Upper lobe of left lung (tissue), 6 donors: ENCODE measurements at regions not wholly inside any gene's neighbourhood (a gene's known extent, or its start where the extent isn't known, plus 50 kb on each side); places are given as distances from the start of the nearest gene placed in this dataset.
A peak's percentile ranks its signal among the peaks of the same experiment; 100 is the strongest.

Experiments used
- ATAC-seq, 2 donors: fragments of 200-7000 bp; cut with Tn5 transposase; one replicate each; pipeline ENCODE4 v1.9.1; 2022; ENCODE audit warnings: mild to moderate bottlenecking in 2 of 2, moderate library complexity in 2 of 2; ENCODE audit not compliant: low FRiP score in 2 of 2
- DNase-seq, 2 donors: peaks; one replicate each; pipeline ENCODE4 v3.0.0-alpha.2; 2019 to 2020
- H3K27ac ChIP-seq, 4 donors: fragments of 200-600 bp; sonication (generic); one replicate each; pipeline ENCODE4 v1.5.1; 2016 to 2019
- H3K27me3 ChIP-seq, 4 donors: fragments of 200-600 bp; sonication (generic); one replicate each; pipeline ENCODE4 v1.5.1; 2017 to 2019
- H3K36me3 ChIP-seq, 4 donors: fragments of 200-600 bp; sonication (generic); one replicate each; pipeline ENCODE4 v1.5.1; 2016 to 2019
- H3K4me1 ChIP-seq, 4 donors: fragments of 200-600 bp; sonication (generic); one replicate each; pipeline ENCODE4 v1.5.1; 2018 to 2019
- H3K4me3 ChIP-seq, 4 donors: fragments of 200-600 bp; sonication (generic); one replicate each; pipeline ENCODE4 v1.5.1; 2017 to 2019; ENCODE audit warnings: mild to moderate bottlenecking in 2 of 4, moderate library complexity in 1 of 4
- H3K9me3 ChIP-seq, 4 donors: fragments of 200-600 bp; sonication (generic); one replicate each; pipeline ENCODE4 v1.5.1; 2018 to 2019
- CTCF ChIP-seq, 6 experiments: fragments of 450-650 bp in 4 of 6; fragments of 200-600 bp in 2 of 6; sonication (generic) in 2 of 6; IDR thresholded peaks; one replicate each; pipeline ENCODE4 v1.5.1; 2016 to 2019; ENCODE audit warnings: antibody characterized with exemption in 6 of 6
- EP300 ChIP-seq, 4 donors: sonication (generic); formaldehyde crosslinking; IDR thresholded peaks; one replicate each; pipeline ENCODE4 v1.5.1; 2017; ENCODE audit warnings: antibody characterized with exemption in 4 of 4, control low read depth in 2 of 4
- POLR2A ChIP-seq, 4 donors: fragments of 450-650 bp; IDR thresholded peaks; one replicate each; pipeline ENCODE4 v1.5.1; 2016 to 2017; ENCODE audit warnings: antibody characterized with exemption in 4 of 4, mild to moderate bottlenecking in 2 of 4
- POLR2AphosphoS5 ChIP-seq, 2 donors: sonication (generic); formaldehyde crosslinking; IDR thresholded peaks; one replicate each; pipeline ENCODE4 v1.5.1; 2017; ENCODE audit warnings: antibody characterized with exemption in 2 of 2
- WGBS, 2 donors: methylation state at CpG; one replicate each; pipeline ENCODE4 v1.1.5; 2017 to 2018; 5-methylcytosine and 5-hydroxymethylcytosine counted together
- donor health status: DM: no; HTN: no; CAD: no; lungs with moderate emphysema.
- donor health status: DM: no; HTN: yes; CAD: no; lungs with severe emphysema.

DNA sequence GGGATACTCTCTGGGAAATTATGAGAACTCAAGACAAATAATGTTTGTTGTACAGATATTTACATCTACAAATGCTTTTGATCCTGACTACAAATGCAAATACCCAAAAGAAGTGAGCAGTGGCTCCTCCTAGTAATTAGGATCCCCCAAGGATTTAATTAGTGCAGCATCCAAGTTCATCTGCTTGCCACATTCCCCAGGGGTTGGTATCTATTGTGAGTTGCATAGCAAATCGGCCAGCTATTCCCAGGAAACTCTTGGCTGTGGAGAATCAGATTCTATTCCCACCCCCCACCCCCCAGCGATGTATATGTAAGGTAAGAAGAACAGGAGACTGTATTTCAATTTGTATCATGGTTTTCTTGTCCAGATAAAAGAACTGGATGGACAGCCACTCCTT, 725.1 kb upstream of the CDH7 start:
- Histone ChIP-seq H3K4me3 (no peak overlapping the region), H3K4me1 (no peaks in the 10 kb centered on the region), H3K27me3 (no peaks in the 10 kb centered on the region), H3K27ac (no peak overlapping the region), H3K9me3 (peaks cover 0 to 5% (median 0%) of the 10 kb centered on the region in 4 donors), H3K36me3 (no peaks in the 10 kb centered on the region)
- ATAC-seq (no peak), DNase-seq (no peak)
- TF ChIP-seq POLR2A (IDR thresholded peaks at IDR 0.05) = no peak
- TF ChIP-seq EP300 (IDR thresholded peaks at IDR 0.05) = no peak
- no peak for TF ChIP-seq POLR2AphosphoS5 (IDR thresholded peaks at IDR 0.05)
- TF ChIP-seq CTCF (IDR thresholded peaks at IDR 0.05) = no peak
- WGBS, 2 donors = 17 to 70% methylated on average over 1 to 2 of the region's 2 CpGs

- ATAC-seq = no peak
- H3K27me3 ChIP-seq = no peaks in the 10 kb centered on the region
Observed at GRCh38 chr18:65021021-65021420, 729.8 kb upstream of the CDH7 start.

GRCh38 chr18:65018184-65018583, 732.6 kb upstream of the CDH7 start:
- ATAC-seq (no peak), DNase-seq (no peak)
- no peaks in the 10 kb centered on the region for H3K4me1 ChIP-seq
- no peak overlapping the region for H3K4me3 ChIP-seq
- no peaks in the 10 kb centered on the region for H3K36me3 ChIP-seq
- H3K27me3 ChIP-seq = no peaks in the 10 kb centered on the region
- H3K9me3 ChIP-seq = no peaks in the 10 kb centered on the region
- no peak for TF ChIP-seq POLR2AphosphoS5 (IDR thresholded peaks at IDR 0.05)
- TF ChIP-seq CTCF (IDR thresholded peaks at IDR 0.05) = no peak
- TF ChIP-seq EP300 (IDR thresholded peaks at IDR 0.05) = no peak
- no peak for TF ChIP-seq POLR2A (IDR thresholded peaks at IDR 0.05)
- 86 to 92% methylated on average over 1 of the region's 1 CpG for WGBS, 2 donors
- no peak overlapping the region for H3K27ac ChIP-seq

More at GRCh38 chr18:65021021-65021420, 729.8 kb upstream of the CDH7 start:
- WGBS, 2 donors = 70 to 75% methylated on average over 2 of the region's 2 CpGs
- no peaks in the 10 kb centered on the region for H3K36me3 ChIP-seq
- TF ChIP-seq EP300 (IDR thresholded peaks at IDR 0.05) = no peak
- TF ChIP-seq CTCF (IDR thresholded peaks at IDR 0.05) = no peak
- no peak for TF ChIP-seq POLR2AphosphoS5 (IDR thresholded peaks at IDR 0.05)
- TF ChIP-seq POLR2A (IDR thresholded peaks at IDR 0.05) = no peak
- no peaks in the 10 kb centered on the region for H3K4me1 ChIP-seq
- no peak overlapping the region for H3K27ac ChIP-seq
- H3K9me3 ChIP-seq = peaks cover 0 to 5% (median 0%) of the 10 kb centered on the region in 4 donors
- DNase-seq = no peak
- no peak overlapping the region for H3K4me3 ChIP-seq

GRCh38 chr18:65017372-65017760, 733.4 kb upstream of the CDH7 start:
- Histone ChIP-seq H3K27me3 (no peaks in the 10 kb centered on the region), H3K27ac (no peak overlapping the region), H3K4me1 (no peaks in the 10 kb centered on the region), H3K36me3 (no peaks in the 10 kb centered on the region), H3K9me3 (no peaks in the 10 kb centered on the region), H3K4me3 (no peak overlapping the region)
- 65 to 75% methylated on average over 8 to 10 of the region's 10 CpGs for WGBS, 2 donors
- DNase-seq (peak in 1 of 2 donors; percentile 34), ATAC-seq (peak in 1 of 2 donors; percentile 51)
- no peak for TF ChIP-seq POLR2A (IDR thresholded peaks at IDR 0.05)
- TF ChIP-seq POLR2AphosphoS5 (IDR thresholded peaks at IDR 0.05) = no peak
- TF ChIP-seq EP300 (IDR thresholded peaks at IDR 0.05) = no peak
- TF ChIP-seq CTCF (IDR thresholded peaks at IDR 0.05) = no peak

DNA sequence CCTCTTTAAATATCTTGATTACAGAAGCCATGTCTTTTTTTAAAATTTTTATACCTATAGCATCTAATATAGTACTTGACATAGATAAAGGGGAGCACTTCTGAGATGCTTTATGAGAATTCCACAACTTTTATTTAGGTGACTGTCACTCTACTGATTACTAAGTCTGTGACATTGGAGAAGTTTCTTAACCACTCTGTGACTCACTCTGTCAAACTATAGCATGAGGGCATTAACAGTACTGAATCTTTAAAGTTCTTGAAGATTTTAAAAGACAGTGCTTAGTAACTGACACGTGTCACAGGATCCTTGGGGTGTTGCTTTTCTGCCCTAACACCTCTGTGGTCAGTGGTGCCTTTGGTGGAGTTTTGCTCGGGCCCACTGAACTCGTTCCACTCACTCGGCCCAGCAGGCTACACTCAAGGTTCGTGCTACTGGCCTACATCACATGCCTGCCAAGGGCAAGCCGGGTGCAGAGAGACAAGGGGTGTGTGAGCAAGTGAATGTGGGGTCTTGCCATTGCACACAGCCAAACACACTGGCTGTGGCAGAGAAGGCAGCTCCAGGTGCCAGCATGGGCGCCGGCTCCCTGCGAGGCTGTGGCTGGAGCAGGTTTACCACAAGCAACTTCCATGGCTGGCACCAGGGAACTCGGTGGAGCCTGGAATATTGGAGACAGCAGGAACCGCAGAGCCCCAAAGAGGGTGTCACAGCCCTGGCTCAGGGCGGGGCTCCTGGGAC, 734.0 kb upstream of the CDH7 start:
- H3K27ac ChIP-seq = no peak overlapping the region
- no peaks in the 10 kb centered on the region for H3K27me3 ChIP-seq
- TF ChIP-seq POLR2A (IDR thresholded peaks at IDR 0.05) (no peak), CTCF (IDR thresholded peaks at IDR 0.05) (no peak)
- H3K9me3 ChIP-seq = no peaks in the 10 kb centered on the region
- H3K36me3 ChIP-seq = no peaks in the 10 kb centered on the region
- peak in 1 of 2 donors; percentile 61 for DNase-seq
- WGBS, 2 donors = 85 to 92% methylated on average over 10 to 12 of the region's 12 CpGs
- no peaks in the 10 kb centered on the region for H3K4me1 ChIP-seq
- no peak overlapping the region for H3K4me3 ChIP-seq
- peak in 1 of 2 donors; percentile 26 for ATAC-seq
